Gastroesophageal sphincter (tissue), 4 donors: ENCODE measurements at regions not wholly inside any gene's neighbourhood (a gene's known extent, or its start where the extent isn't known, plus 50 kb on each side); places are given as distances from the start of the nearest gene placed in this dataset.

ENCODE experiments used
- ATAC-seq: fragments of 150-250 bp; one replicate; pipeline ENCODE4 v1.9.1; 2016; ENCODE audit warnings: mild to moderate bottlenecking, moderate library complexity
- H3K27ac ChIP-seq, 4 donors: fragments of 200-600 bp; sonication (generic) in 3 of 4; 1 replicate in 3 of 4; 2 replicates in 1 of 4; pipeline ENCODE4 v1.5.1; 2016 to 2019
- H3K27me3 ChIP-seq: fragments of 200-600 bp; sonication (generic); one replicate; pipeline ENCODE4 v1.5.1; 2019
- H3K36me3 ChIP-seq, 2 donors: fragments of 200-600 bp; sonication (generic); one replicate each; pipeline ENCODE4 v1.5.1; 2019; ENCODE audit warnings: control low read depth in 1 of 2
- H3K4me1 ChIP-seq, 3 donors: fragments of 200-600 bp; sonication (generic); 1 replicate in 2 of 3; 2 replicates in 1 of 3; pipeline ENCODE4 v1.5.1; 2016 to 2019; ENCODE audit warnings: control low read depth in 2 of 3
- H3K4me3 ChIP-seq, 2 donors: fragments of 200-600 bp; sonication (generic); one replicate each; pipeline ENCODE4 v1.5.1; 2019; ENCODE audit warnings: mild to moderate bottlenecking in 1 of 2, moderate library complexity in 1 of 2
- H3K9me3 ChIP-seq, 3 donors: fragments of 200-600 bp; sonication (generic); one replicate each; pipeline ENCODE4 v1.5.1; 2017 to 2019; ENCODE audit warnings: control low read depth in 2 of 3
- CTCF ChIP-seq, 4 experiments: fragments of 200-600 bp in 2 of 4; fragments of 450-650 bp in 2 of 4; sonication (generic) in 1 of 4; IDR thresholded peaks; one replicate each; pipeline ENCODE4 v1.5.1; 2017 to 2019; ENCODE audit warnings: antibody characterized with exemption in 4 of 4, mild to moderate bottlenecking in 2 of 4, moderate library complexity in 2 of 4
- EP300 ChIP-seq: sonication (generic); formaldehyde crosslinking; IDR thresholded peaks from one replicate; pipeline ENCODE4 v1.6.1; 2017; ENCODE audit warnings: antibody characterized with exemption, mild to moderate bottlenecking
- POLR2A ChIP-seq, 2 donors: fragments of 450-650 bp; IDR thresholded peaks; one replicate each; pipeline ENCODE4 v1.6.1; 2017; ENCODE audit warnings: antibody characterized with exemption in 2 of 2, mild to moderate bottlenecking in 2 of 2, moderate library complexity in 1 of 2
- POLR2AphosphoS5 ChIP-seq: sonication (generic); formaldehyde crosslinking; IDR thresholded peaks from one replicate; pipeline ENCODE4 v1.6.1; 2017; ENCODE audit warnings: antibody characterized with exemption
- WGBS, 2 donors: methylation state at CpG; one replicate each; pipeline ENCODE4 v1.1.5; 2018; ENCODE audit warnings: low coverage in 1 of 2; 5-methylcytosine and 5-hydroxymethylcytosine counted together

GRCh38 chr5:165579911-165580310 is 2074.5 kb downstream of the MAT2B start:
- H3K4me3 ChIP-seq, result no peak overlapping the region
- no peaks in the 10 kb centered on the region for H3K9me3 ChIP-seq
- H3K4me1 ChIP-seq, result no peaks in the 10 kb centered on the region
- TF ChIP-seq POLR2AphosphoS5 (no peak), EP300 (no peak), POLR2A (IDR thresholded peaks at IDR 0.05) (no peak), CTCF (IDR thresholded peaks at IDR 0.05) (no peak)
- H3K36me3 ChIP-seq, result no peaks in the 10 kb centered on the region
- no peak for ATAC-seq
- no peak overlapping the region for H3K27ac ChIP-seq
- H3K27me3 ChIP-seq, result no peaks in the 10 kb centered on the region

GRCh38 chr5:165594693-165595092 is 2089.3 kb downstream of the MAT2B start:
- no peaks in the 10 kb centered on the region for H3K36me3 ChIP-seq
- H3K9me3 ChIP-seq, result no peaks in the 10 kb centered on the region
- no peak overlapping the region for H3K27ac ChIP-seq
- whole genome bisulfite sequencing, 2 donors, result 95 to 100% methylated on average over 1 of the region's 1 CpG
- no peaks in the 10 kb centered on the region for H3K4me1 ChIP-seq
- TF ChIP-seq POLR2AphosphoS5 (no peak), EP300 (no peak), CTCF (IDR thresholded peaks at IDR 0.05) (no peak), POLR2A (IDR thresholded peaks at IDR 0.05) (no peak)
- no peak for ATAC-seq
- H3K27me3 ChIP-seq, result no peaks in the 10 kb centered on the region
- H3K4me3 ChIP-seq, result no peak overlapping the region

- Histone ChIP-seq H3K27ac (no peak overlapping the region), H3K4me3 (no peak overlapping the region), H3K36me3 (no peaks in the 10 kb centered on the region), H3K4me1 (no peaks in the 10 kb centered on the region), H3K9me3 (no peaks in the 10 kb centered on the region), H3K27me3 (no peaks in the 10 kb centered on the region)
- TF ChIP-seq EP300, result no peak
- TF ChIP-seq POLR2A (IDR thresholded peaks at IDR 0.05), result no peak
- TF ChIP-seq POLR2AphosphoS5, result no peak
- TF ChIP-seq CTCF (IDR thresholded peaks at IDR 0.05), result no peak
- WGBS, 2 donors, result 68 to 72% methylated on average over 6 to 8 of the region's 8 CpGs
- no peak for ATAC-seq
These were observed 2097.1 kb downstream of the MAT2B start for GRCh38 chr5:165602529-165602928.

GRCh38 chr5:165607026-165607425 is 2101.6 kb downstream of the MAT2B start:
- TF ChIP-seq POLR2AphosphoS5, result no peak
- TF ChIP-seq CTCF (IDR thresholded peaks at IDR 0.05), result no peak
- no peak for TF ChIP-seq POLR2A (IDR thresholded peaks at IDR 0.05)
- TF ChIP-seq EP300, result no peak
- H3K27ac ChIP-seq, result no peak overlapping the region
- WGBS, 2 donors, result 95 to 100% methylated on average over 3 to 6 of the region's 12 CpGs
- no peaks in the 10 kb centered on the region for H3K9me3 ChIP-seq
- no peaks in the 10 kb centered on the region for H3K27me3 ChIP-seq
- no peaks in the 10 kb centered on the region for H3K4me1 ChIP-seq
- H3K36me3 ChIP-seq, result no peaks in the 10 kb centered on the region
- no peak overlapping the region for H3K4me3 ChIP-seq
- no peak for ATAC-seq

GRCh38 chr5:165609871-165610270 is 2104.5 kb downstream of the MAT2B start:
- no peak for ATAC-seq
- Histone ChIP-seq H3K9me3 (no peaks in the 10 kb centered on the region), H3K4me3 (no peak overlapping the region), H3K36me3 (no peaks in the 10 kb centered on the region), H3K27ac (no peak overlapping the region), H3K4me1 (no peaks in the 10 kb centered on the region), H3K27me3 (no peaks in the 10 kb centered on the region)
- 71% methylated on average over 2 of the region's 2 CpGs; no CpG with 5 or more reads in 1 of the 2 donors for WGBS, 2 donors
- no peak for TF ChIP-seq EP300
- no peak for TF ChIP-seq POLR2AphosphoS5
- TF ChIP-seq POLR2A (IDR thresholded peaks at IDR 0.05), result no peak
- no peak for TF ChIP-seq CTCF (IDR thresholded peaks at IDR 0.05)
